ENCODE measurements at regions not wholly inside any gene's neighbourhood (a gene's known extent, or its start where the extent isn't known, plus 50 kb on each side); places are given as distances from the start of the nearest gene placed in this dataset.

- no peak for TF ChIP-seq CTCF (conservative IDR thresholded peaks at IDR 0.05)
- Mint-ChIP-seq H3K27ac (no peak overlapping the region), H3K4me1 (peaks cover 14% of the 10 kb centered on the region), H3K27me3 (ENCODE audit: insufficient read depth) (peaks cover 3% of the 10 kb centered on the region), H3K36me3 (ENCODE audit: low read depth) (no peaks in the 10 kb centered on the region), H3K4me3 (no peak overlapping the region), H3K9me3 (no peaks in the 10 kb centered on the region)
- Histone ChIP-seq H3K9ac (ENCODE audit: extremely low read depth, low read length, poor library complexity, severe bottlenecking) (no peak overlapping the region), H3K4me3 (ENCODE audit: low read length) (no peak overlapping the region), H3K4me1 (ENCODE audit: control insufficient read depth, insufficient read depth, low read length) (no peaks in the 10 kb centered on the region), H3K27ac (ENCODE audit: low read depth, low read length) (no peak overlapping the region), H3K27me3 (ENCODE audit: control insufficient read depth, insufficient read depth, low read length, poor library complexity, severe bottlenecking) (no peaks in the 10 kb centered on the region), H3K9me3 (ENCODE audit: control insufficient read depth, low read length) (no peaks in the 10 kb centered on the region), H3K36me3 (ENCODE audit: control insufficient read depth, insufficient read depth, low read length) (no peaks in the 10 kb centered on the region)
- DNase-seq = no peak
- 95% methylated on average over 3 of the region's 3 CpGs for WGBS, 2 experiments (ENCODE audit: insufficient coverage in 1 of 2, insufficient read length in 1 of 2)
These were observed 56.4 kb upstream of the GGTA1 start for GRCh38 chr9:121556082-121556481.

GRCh38 chr9:121556580-121556979, 56.9 kb upstream of the GGTA1 start:
- Histone ChIP-seq H3K27ac (ENCODE audit: low read depth, low read length) (no peak overlapping the region), H3K4me3 (ENCODE audit: low read length) (no peak overlapping the region), H3K4me1 (ENCODE audit: control insufficient read depth, insufficient read depth, low read length) (no peaks in the 10 kb centered on the region), H3K9ac (ENCODE audit: extremely low read depth, low read length, poor library complexity, severe bottlenecking) (no peak overlapping the region), H3K27me3 (ENCODE audit: control insufficient read depth, insufficient read depth, low read length, poor library complexity, severe bottlenecking) (no peaks in the 10 kb centered on the region), H3K36me3 (ENCODE audit: control insufficient read depth, insufficient read depth, low read length) (no peaks in the 10 kb centered on the region), H3K9me3 (ENCODE audit: control insufficient read depth, low read length) (no peaks in the 10 kb centered on the region)
- Mint-ChIP-seq H3K36me3 (ENCODE audit: low read depth) (no peaks in the 10 kb centered on the region), H3K27ac (no peak overlapping the region), H3K4me3 (no peak overlapping the region), H3K27me3 (ENCODE audit: insufficient read depth) (peaks cover 3% of the 10 kb centered on the region), H3K9me3 (no peaks in the 10 kb centered on the region), H3K4me1 (peaks cover 13% of the 10 kb centered on the region)
- DNase-seq = no peak
- WGBS, 2 experiments (ENCODE audit: insufficient coverage in 1 of 2, insufficient read length in 1 of 2) = 86 to 87% methylated on average over 4 to 5 of the region's 5 CpGs
- TF ChIP-seq CTCF (conservative IDR thresholded peaks at IDR 0.05) = no peak

GRCh38 chr9:121557581-121558447, 58.2 kb upstream of the GGTA1 start:
- H3K9me3 ChIP-seq (ENCODE audit: control insufficient read depth, low read length) = no peaks in the 10 kb centered on the region
- H3K36me3 ChIP-seq (ENCODE audit: control insufficient read depth, insufficient read depth, low read length) = no peaks in the 10 kb centered on the region
- H3K4me1 ChIP-seq (ENCODE audit: control insufficient read depth, insufficient read depth, low read length) = no peaks in the 10 kb centered on the region
- H3K27me3 Mint-ChIP-seq (ENCODE audit: insufficient read depth) = peaks cover 4% of the 10 kb centered on the region
- H3K27ac Mint-ChIP-seq = no peak overlapping the region
- peak overlapping the region; percentile 22 for H3K27ac ChIP-seq (ENCODE audit: low read depth, low read length)
- no peak overlapping the region for H3K4me3 Mint-ChIP-seq
- H3K27me3 ChIP-seq (ENCODE audit: control insufficient read depth, insufficient read depth, low read length, poor library complexity, severe bottlenecking) = no peaks in the 10 kb centered on the region
- WGBS, 2 experiments (ENCODE audit: insufficient coverage in 1 of 2, insufficient read length in 1 of 2) = 33 to 45% methylated on average over 6 to 15 of the region's 15 CpGs
- TF ChIP-seq CTCF (conservative IDR thresholded peaks at IDR 0.05) = no peak
- peak; percentile 88 for DNase-seq
- no peak overlapping the region for H3K9ac ChIP-seq (ENCODE audit: extremely low read depth, low read length, poor library complexity, severe bottlenecking)
- peaks cover 13% of the 10 kb centered on the region for H3K4me1 Mint-ChIP-seq
- no peaks in the 10 kb centered on the region for H3K36me3 Mint-ChIP-seq (ENCODE audit: low read depth)
- H3K9me3 Mint-ChIP-seq = no peaks in the 10 kb centered on the region
- no peak overlapping the region for H3K4me3 ChIP-seq (ENCODE audit: low read length)
